SHP77 treated with DMSO at 0.1 percent for 48 hours (cell line): ENCODE measurements at regions not wholly inside any gene's neighbourhood (a gene's known extent, or its start where the extent isn't known, plus 50 kb on each side); places are given as distances from the start of the nearest gene placed in this dataset.

Experiments used
- DNase-seq: peaks from one replicate; lab custom pipeline; 2025; lab: John Stamatoyannopoulos, UW

DNA sequence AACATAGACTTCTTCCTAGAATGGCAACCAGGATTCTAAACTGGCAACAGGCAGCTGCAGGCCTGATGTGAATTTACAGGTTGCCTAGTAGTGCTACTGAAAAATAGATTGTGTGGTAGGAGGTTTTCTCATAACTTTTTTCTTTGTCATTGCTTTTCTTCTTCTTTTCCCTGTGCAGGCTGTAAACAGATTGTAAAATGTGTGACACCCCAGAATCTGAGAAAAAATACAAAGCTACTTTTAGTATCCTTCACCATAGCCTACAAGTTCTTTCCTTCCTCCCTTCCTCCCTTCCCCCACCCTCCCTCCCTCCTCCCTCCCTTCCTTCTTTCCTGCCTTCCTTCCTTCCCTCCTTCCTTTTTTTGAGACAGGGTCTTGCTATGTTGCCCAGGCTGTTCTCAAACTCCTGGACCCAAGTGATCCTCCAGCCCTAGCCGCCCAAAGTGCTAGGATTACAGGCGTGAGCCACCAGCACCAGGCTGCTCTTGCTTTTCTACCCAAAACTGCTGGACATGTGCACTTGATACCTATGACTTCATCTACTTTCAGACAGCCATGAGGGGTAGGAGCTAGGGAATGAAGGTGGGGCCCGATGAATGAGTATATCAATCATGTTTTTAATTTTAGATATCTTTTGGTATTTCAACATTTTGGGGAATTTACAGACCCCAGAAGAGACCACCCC lies 114.2 kb upstream of the EEA1 start:
- no peak for DNase-seq

DNA sequence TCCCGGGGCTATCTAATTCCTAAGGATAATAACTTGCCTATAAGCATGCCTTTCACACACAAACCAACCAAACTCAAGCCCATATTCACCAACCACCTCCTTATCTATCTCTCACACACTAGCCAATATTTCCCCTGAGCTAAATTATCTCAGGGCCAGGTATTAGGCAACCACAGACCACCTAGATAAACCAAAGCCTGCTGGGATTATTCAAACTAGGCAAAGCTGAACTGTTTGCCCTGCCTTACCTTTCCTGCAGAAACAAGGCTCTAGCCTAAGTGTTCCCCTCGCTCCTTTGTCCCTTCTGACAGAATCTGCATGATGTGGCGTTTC lies 114.7 kb upstream of the EEA1 start:
- DNase-seq: no peak

DNA sequence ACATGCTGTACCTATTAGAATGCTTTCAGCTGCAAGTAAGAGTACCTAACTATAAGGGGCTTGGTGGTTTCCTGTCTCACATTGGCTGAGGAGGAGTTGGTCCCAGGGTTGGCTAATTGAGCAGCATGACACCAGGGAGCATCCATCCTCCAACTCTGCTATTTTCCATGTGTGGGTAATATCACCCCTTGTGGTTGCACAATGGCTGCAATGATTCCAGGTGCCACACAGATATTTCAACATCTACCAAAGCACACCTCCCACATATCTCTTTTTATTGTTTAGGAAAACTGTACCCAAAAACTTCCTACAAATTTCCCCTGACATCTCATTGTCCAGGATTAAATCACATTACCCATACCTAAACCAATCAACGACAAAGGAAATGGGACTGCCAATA lies 118.0 kb upstream of the EEA1 start:
- DNase-seq: no peak

DNA sequence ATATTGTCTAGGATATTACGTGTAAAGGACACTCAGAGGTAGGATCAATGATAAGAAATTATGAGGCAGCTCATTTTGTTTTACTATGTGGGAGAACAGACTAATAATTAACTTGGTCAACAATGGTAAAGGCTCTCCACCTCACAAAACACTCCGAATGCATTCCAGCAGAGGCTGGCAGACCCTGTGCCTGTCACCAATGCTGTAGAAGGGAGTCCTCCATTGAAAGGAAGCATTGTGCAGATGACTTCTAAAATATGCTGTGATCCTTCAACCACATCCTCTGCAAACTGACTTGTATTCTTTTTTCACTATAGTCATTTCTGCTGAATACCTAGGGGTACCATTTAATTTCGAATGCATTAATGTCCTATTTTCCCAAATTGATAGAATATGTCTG lies 119.6 kb upstream of the EEA1 start:
- DNase-seq: no peak

DNA sequence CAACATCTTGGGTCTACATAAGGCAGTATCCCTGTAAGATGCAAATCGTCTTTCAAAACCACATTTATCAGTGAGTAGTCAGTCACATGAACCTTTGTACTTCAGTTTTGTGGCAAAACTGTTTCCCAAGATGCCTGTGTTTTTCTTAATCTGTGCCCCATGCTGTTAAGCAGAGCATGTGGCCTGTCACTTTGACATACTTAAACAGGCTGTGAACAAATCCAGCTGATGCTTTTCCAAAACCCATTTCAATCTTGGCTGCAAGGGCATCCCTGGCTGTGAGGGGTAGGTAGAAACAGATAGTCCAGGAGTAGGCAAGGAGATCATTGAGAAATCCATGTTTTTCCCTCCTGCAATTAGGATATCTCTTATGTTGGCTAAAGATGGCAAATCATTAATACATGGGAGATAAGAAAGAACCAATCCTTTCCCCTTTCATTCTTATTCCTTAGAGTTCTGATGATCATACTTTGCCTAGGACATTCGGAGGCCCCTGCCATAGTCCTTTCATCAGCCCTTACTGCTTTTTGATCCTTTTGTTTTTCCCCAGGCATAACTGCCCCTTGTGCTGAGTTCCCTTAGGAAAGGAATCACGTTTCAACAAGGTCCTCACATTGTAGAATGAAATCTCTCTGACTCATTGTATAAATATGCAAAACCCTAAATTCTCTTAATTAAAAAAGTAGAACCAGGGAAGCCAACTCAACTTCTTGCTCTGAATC lies 121.1 kb upstream of the EEA1 start:
- DNase-seq: no peak

DNA sequence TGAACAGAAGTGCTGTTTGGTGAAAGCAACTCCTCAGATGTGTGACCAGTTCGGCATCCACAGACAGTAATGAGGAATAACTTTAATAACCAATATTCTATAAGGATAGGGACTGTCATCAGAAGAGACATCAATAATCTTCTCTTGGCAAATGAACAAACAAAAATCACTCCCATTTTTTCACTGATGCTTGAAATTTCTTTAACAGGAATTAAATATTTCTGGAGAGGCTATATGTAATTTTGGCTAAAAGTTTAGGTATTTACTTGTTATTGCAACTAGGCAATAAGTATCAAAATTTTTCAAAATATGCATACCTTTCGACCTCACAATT lies 121.6 kb upstream of the EEA1 start:
- no peak for DNase-seq

DNA sequence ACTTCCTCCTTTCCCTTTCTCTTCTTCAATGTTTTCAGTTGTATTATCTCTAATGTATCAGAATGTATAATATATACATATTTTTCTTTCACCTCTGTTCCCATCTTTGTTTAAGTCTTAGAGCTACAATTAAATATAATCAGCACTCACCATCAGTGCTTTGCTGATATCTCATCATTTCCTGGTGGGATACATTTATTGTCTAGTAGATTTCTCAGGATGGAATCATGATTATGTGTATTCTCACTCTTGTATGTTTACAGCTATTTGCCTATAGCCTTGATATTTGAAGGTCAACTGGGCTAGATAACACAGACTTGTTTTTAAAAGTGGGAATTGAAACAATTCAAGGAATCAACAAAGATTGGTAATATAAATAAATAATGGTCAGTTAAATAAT lies 124.9 kb upstream of the EEA1 start:
- no peak for DNase-seq

DNA sequence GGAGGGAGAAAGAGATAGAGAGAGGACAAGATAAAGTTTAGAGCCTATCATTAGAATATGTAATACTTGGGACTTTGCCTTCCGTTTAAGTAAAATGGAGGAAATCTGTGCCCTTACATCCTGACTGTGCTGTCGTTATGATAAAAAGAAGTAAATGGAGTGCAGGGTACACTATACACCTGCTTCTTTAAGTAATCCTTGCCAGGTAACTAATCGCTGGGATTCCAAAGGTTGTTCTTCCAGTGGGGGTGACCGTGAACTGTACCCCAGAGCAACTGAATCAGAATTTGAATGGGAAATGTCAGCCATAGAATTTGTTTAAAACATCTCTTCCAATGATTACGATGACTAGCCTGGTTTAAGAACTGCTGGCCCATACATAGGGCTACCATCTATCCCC lies 126.1 kb upstream of the EEA1 start:
- DNase-seq: no peak

DNA sequence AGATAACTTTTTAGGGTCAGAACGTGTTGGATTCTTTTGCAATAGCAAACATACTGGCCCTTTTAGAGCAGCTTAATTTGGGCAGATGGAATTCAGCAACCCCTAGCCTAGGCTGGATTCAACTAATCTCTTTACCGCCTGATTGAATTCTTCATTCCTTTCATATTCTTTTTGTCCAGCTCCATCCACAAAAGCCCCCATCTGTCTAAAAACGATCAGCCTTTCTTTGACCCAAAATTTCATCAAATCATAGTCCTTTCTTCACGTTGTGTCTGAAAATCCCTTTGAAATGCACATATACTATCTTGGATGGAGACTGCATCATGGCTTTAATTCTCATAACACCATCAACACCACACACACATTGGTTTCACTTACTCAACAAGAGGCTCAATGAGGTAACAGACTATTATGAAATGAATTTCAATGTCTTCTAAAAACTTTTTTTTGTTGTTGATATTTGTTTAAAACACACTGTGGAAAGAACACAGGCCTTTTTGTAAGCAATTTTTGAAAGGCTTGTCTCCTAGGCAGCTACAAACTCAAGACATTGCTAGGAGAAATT lies 128.0 kb upstream of the EEA1 start:
- no peak for DNase-seq

DNA sequence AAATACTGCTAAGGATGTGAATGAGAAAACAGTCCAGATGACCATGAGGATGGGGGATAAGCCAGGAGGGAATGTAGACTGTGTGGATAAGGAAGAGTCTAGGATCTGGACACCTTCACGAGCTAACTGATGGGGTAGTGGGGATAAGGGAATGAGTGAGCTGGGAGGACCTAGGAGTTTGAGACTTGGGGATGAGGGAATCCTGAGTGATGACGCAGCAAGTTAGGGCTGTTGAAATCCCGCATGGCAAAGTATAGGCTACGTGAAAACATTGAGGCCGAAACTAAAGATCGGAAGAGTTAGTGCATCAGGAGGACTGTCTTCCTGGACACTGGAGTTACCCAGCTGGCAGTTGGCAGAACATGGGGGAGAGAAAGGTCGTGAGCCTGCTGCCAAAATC lies 129.2 kb upstream of the EEA1 start:
- no peak for DNase-seq

DNA sequence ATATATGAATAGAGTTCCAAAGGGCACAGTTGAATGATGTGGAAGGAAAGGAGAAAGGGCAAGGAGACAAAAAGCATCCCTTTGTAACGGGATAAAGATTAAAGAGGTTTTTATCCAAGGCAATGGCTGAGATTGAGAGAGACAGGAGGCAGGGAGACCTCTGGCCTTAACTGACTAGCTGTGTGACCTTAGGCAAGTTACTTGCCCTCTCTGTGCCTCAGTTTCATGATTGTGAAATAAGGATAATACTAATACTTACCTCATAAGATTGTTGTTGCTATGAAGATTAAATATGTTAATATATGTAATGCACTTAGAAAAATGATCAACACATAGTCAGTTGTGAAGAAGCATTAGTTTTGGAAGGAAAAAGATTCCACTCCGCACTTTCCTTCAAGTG lies 130.2 kb upstream of the EEA1 start:
- DNase-seq: no peak

DNA sequence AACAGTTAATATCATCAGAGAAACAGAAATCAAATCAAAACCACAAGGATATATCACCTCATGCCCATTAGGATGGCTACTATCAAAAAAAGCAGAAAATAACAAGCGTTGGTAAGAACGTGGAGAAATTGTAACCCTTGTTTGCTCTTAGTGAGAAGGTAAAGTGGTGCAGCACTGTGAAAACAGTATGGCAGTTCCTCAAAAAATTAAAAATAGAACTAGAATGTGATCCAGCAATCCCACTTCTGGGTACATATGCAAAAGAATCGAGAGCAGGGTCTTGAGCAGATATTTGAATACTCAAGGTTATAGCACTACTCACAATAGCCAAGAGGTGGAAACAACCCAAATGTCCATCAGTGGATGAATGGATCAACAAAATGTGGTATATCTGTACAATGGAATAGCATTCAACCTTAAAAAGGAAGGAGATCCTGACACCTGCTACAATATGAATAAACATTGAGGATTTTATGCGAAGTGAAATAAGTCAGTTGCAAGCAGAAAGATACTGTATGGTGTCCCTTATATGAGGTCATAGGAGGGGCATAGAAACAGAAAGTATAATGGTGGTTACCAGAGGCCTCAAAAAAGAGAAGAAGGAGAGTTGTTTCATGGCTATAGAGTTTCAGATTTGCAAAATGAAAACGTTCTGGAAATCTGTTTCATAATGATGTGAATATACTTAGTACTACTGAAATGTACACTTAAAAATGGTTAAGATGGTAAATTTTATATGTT lies 131.0 kb upstream of the EEA1 start:
- no peak for DNase-seq

DNA sequence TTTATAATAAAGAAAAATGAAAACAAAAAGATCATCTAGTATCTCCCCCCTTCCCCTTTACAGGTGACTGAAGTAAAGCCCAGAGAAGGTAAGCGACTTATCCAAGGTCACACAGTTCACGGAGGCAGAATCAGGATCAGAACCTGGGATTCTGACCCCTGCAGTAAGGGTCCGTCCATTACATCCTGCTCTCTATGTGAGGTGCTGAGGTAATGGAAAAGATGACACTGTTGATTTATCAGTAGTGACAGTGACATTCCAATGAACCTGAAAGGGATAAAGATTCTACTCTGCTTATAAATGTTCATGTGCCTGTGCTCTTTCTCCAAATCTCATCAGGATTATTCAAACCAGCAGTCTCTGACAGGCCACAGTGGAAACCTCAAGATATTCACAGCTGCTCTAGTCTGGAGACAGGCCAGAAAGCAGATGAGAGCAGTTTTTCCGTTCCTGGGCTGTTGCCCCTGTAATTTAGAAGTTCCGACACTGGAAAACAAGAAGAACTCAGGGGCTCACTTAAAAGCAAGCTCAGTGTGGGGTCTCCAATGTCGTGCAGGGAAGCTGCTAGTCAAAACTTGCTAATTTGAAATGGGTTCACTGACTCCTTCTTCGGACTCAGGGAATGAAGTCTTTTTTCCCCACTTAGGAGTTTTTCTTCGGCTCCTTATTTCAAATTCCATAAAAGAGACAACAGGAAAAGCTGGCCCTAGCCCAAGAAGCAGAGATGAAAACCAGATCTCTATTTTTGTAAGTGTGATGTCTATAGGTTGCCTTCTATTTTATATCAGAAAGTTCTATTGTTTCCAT lies 131.8 kb upstream of the EEA1 start:
- no peak for DNase-seq

DNA sequence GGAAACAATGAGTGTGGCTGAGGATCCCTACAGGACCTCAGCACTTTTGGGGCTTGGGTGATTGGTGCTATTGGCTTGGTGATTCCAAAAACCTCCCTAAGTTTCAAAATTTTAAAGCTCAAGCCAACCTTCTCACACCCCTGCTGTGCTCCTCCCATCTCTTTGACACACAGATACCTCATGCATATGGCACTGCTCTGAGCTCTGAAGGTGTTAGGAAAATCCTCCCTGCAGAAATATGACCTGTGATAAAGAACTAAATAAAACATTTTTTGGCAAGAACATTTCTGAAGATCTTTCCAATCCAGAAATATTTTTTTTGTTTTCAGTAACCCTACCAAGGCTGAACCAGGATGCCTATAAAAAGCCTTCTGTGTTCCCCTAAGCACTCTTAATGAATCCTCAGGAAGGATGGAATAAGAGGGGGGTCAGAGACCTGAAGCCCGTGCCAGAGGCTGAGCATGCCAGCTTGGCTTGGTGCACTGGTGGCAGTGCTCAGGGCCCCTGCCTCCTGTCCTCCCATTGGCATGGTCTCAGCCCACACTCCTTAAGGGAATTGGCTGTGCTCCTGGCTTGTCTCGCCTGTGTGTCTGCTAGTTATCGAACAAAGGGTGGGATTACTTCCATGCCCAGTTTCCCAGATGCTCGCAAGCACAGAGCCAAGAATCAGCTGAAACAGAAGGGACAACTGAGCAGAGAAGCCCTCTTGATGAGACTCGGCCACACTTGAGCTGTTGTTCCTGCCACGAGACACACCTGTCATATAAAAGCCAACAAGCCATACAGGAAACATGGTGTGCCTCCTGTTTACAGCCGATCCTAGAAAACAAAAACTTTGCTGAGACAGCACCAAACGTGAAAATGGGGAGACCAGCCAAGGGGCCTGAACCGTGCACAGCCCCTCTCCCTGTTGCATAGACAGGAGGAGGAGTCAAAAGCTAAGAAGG lies 132.7 kb upstream of the EEA1 start:
- DNase-seq: no peak

DNA sequence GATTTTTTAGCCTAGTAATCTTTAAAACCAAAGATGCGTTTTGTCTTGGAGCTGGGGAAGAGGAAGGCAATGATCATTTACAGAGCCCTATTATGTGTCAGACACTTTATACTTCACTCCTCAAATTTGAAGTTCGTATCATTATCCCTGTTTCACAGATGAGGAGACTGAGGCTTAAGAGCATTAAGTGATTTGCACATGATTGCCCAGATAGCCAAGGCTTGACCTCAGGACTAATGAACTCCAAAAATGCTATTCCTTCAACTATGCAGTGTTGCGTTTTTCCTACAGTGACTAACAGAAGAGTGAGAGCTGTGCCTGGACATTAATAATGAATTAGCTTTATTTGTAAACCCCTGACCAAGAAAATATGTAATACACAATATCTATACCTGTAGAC lies 136.8 kb upstream of the EEA1 start:
- DNase-seq: no peak

DNA sequence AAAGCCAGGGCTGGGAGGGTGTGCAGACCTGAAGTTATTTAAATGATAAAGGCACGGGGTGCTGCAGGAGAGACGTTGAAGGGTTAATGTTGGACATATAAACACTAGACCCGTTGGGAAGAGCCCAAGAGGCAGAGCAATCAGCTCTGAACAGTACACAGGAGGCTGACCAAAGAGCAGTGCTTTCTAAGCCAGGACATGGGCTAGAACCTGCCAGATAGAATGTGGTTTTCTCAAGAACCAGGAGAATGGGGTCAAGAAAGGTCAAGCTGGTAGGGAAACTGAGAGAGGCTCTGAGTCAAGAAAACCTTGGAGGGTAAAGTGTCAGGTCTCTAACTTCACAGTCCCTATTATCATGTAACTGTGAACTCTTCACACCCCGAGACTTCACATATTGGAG lies 143.2 kb upstream of the EEA1 start:
- DNase-seq: no peak

DNA sequence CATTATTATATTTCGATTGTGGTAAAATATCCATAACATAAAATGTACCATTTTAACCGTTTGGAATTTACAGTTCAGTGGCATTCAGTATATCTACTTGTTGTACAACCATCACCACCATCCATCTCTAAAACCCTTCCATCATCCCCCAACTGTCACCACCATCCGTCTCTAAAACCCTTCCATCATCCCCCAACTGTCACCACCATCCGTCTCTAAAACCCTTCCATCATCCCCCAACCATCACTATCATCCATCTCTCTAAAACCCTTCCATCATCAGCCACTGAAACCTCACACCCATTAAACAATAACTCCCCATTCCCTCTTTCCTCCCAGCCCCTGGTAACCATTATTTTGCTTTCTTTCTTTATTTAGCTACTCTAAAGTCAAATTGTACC lies 144.2 kb upstream of the EEA1 start:
- no peak for DNase-seq

DNA sequence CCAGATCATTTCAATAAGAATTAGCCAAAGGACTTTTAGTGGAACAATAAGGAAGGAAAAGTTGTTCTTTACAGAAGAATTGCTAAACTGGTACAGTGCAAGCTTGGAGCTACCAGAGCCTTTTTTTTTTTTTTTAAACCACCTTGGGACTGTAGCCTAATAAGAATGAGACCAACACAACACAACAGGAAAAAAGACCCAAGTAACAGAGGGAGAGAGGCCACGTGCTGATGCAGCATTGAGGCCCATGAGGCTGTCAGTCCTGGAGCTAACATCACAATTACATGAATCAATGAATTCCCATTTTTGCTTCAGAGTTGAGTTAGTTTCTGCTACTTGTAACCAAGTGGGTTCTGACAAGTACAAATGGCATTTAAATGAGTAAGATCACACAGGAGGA lies 149.0 kb upstream of the EEA1 start:
- DNase-seq: no peak

DNA sequence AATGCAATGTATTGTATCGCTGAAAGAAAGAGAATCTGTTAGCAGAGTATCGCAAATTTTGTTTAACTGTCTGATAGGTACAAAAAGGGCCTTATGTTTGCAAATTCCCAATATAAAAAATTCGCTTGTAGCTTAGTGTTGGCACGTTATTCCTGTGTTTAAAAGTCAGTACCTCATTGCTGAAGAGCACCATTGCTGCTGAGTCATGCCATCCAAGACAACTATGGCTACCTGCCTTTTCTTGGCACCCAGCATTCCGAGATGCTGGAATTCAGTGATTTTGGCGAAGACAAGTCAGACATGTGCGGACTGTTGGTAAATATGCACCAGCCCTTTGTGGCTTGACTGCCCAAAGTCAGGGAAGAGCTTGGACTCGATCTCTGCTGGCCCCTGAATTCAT lies 149.5 kb upstream of the EEA1 start:
- DNase-seq: no peak

DNA sequence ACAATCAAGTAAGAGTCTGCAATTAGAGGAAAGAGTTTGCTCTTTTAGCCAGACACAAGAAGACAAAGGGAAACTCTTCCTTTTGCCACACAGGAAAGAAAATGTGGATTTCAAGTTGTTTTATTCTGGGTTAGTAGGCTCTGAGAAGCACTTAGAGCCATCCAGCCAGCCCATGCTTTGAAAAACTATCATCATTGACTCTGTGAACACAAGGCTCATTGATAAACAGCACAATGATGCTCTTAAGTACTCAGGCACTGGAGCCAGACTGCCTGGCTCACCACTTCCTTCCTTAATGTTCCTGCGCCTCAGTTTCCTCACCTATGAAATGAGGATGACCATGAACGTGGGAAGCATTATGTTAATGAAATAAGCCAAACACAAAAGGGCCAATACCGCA lies 150.2 kb upstream of the EEA1 start:
- DNase-seq: no peak

DNA sequence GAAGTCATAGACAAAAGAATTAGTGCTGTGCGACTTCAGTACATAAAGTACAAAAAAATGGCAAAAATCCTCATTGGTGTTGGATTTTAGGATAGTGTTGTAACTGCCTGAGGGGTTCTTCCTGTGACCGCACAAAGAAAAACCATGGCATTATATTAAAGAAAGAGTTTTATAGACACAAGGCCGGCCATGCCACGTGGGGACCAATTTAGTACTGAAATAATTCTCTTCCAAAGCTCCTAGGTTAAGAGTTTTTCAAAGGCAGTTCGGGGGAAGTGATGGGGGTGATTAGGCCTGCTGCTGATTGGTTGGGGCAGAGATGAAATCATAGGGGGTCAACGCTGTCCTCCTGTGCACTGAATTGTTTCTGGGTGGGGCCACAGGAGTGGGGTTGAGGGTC lies 150.9 kb upstream of the EEA1 start:
- no peak for DNase-seq
